DOHH2 (cell line): ENCODE measurements at regions not wholly inside any gene's neighbourhood (a gene's known extent, or its start where the extent isn't known, plus 50 kb on each side); places are given as distances from the start of the nearest gene placed in this dataset.
"Not testable (repeated sequence)": the region's sequence is repeated elsewhere in the genome, so short reads cannot be mapped to it uniquely, and the experiment has no call there.

Experiments used
- H3F3A ChIP-seq: fragments of 200-600 bp; sonication (generic), shearing (Covaris generic); 2 replicates; pipeline ENCODE4 v1.6.0; 2016; ENCODE audit warnings: antibody characterized with exemption, mild to moderate bottlenecking; ENCODE audit not compliant: control insufficient read depth, insufficient read depth
- H3K27ac ChIP-seq: fragments of 200-600 bp; sonication (generic); 2 replicates; pipeline ENCODE4 v1.5.1; 2014; ENCODE audit warnings: low read depth, mild to moderate bottlenecking, low read length, moderate library complexity
- H3K27me3 ChIP-seq: fragments of 200-600 bp; sonication (generic); 2 replicates; pipeline ENCODE4 v1.6.1; 2014; ENCODE audit warnings: mild to moderate bottlenecking, low read length, mixed read lengths; ENCODE audit not compliant: control insufficient read depth
- H3K36me3 ChIP-seq: fragments of 200-600 bp; sonication (generic); 2 replicates; pipeline ENCODE4 v1.6.1; 2014; ENCODE audit warnings: mild to moderate bottlenecking, low read length, moderate library complexity, mixed read lengths; ENCODE audit not compliant: control insufficient read depth
- H3K4me1 ChIP-seq: fragments of 200-600 bp; sonication (generic); 2 replicates; pipeline ENCODE4 v1.6.1; 2014; ENCODE audit warnings: mild to moderate bottlenecking, low read length, mixed read lengths; ENCODE audit not compliant: control insufficient read depth
- H3K4me2 ChIP-seq: fragments of 200-600 bp; sonication (generic); 2 replicates; pipeline ENCODE4 v1.6.0; 2014; ENCODE audit warnings: mild to moderate bottlenecking, low read length, moderate library complexity
- H3K4me3 ChIP-seq: fragments of 200-600 bp; sonication (generic); 2 replicates; pipeline ENCODE4 v1.5.1; 2014; ENCODE audit warnings: mild to moderate bottlenecking, low read length, mixed read lengths
- H3K79me2 ChIP-seq: fragments of 200-600 bp; sonication (generic); 2 replicates; pipeline ENCODE4 v1.6.1; 2014; ENCODE audit warnings: mild to moderate bottlenecking, low read length, mixed read lengths; ENCODE audit not compliant: control insufficient read depth
- H3K9me2 ChIP-seq: fragments of 200-600 bp; sonication (generic); replicated peaks from 2 replicates; pipeline ENCODE4 v1.6.1; 2014; ENCODE audit warnings: mild to moderate bottlenecking, low read length, mixed read lengths; ENCODE audit not compliant: control insufficient read depth
- H3K9me3 ChIP-seq: fragments of 200-600 bp; sonication (generic); 2 replicates; pipeline ENCODE4 v1.6.1; 2014; ENCODE audit warnings: antibody characterized with exemption, low read length, mixed read lengths; ENCODE audit not compliant: control insufficient read depth, insufficient read depth
- H4K20me1 ChIP-seq: fragments of 200-600 bp; sonication (generic); 2 replicates; pipeline ENCODE4 v1.6.0; 2014; ENCODE audit warnings: low read depth, mild to moderate bottlenecking, antibody characterized with exemption, low read length, moderate library complexity; ENCODE audit not compliant: control insufficient read depth, insufficient read depth
- CTCF ChIP-seq: fragments of 200-600 bp; sonication (generic); IDR thresholded peaks from one replicate; pipeline ENCODE4 v1.5.1; 2014; ENCODE audit warnings: antibody characterized with exemption, mild to moderate bottlenecking, low read depth, low read length; ENCODE audit not compliant: poor library complexity, severe bottlenecking
- EZH2phosphoT487 ChIP-seq: fragments of 200-600 bp; sonication (generic); IDR thresholded peaks from 2 replicates; pipeline ENCODE4 v1.6.1; 2017; ENCODE audit warnings: borderline replicate concordance, mild to moderate bottlenecking, antibody characterized with exemption, low read length, moderate library complexity, mixed read lengths

- Histone ChIP-seq H3K27me3 (no peaks in the 10 kb centered on the region), H3K4me2 (no peak overlapping the region), H3K27ac (no peak overlapping the region), H3K9me2 (no peaks in the 10 kb centered on the region), H3K4me3 (no peak overlapping the region), H4K20me1 (no peaks in the 10 kb centered on the region), H3K4me1 (no peaks in the 10 kb centered on the region), H3F3A (no peaks in the 10 kb centered on the region), H3K79me2 (no peaks in the 10 kb centered on the region), H3K36me3 (no peaks in the 10 kb centered on the region), H3K9me3 (no peaks in the 10 kb centered on the region)
- no peak for TF ChIP-seq EZH2phosphoT487
- no peak for TF ChIP-seq CTCF
Observed at GRCh38 chr20:22830138-22830537, 205.0 kb upstream of the SSTR4 start.

GRCh38 chr20:22830715-22831114 lies 204.4 kb upstream of the SSTR4 start:
- not testable (repeated sequence) for H3K79me2 ChIP-seq, H3K27ac ChIP-seq

GRCh38 chr20:22833851-22834250 lies 201.3 kb upstream of the SSTR4 start:
- Histone ChIP-seq H4K20me1 (no peaks in the 10 kb centered on the region), H3K9me2 (no peaks in the 10 kb centered on the region), H3K4me1 (no peaks in the 10 kb centered on the region), H3K4me3 (no peak overlapping the region), H3K27ac (no peak overlapping the region), H3K79me2 (no peaks in the 10 kb centered on the region), H3K27me3 (no peaks in the 10 kb centered on the region), H3F3A (no peaks in the 10 kb centered on the region), H3K4me2 (no peak overlapping the region), H3K9me3 (no peaks in the 10 kb centered on the region), H3K36me3 (no peaks in the 10 kb centered on the region)
- TF ChIP-seq EZH2phosphoT487 (no peak), CTCF (no peak)

More at GRCh38 chr20:22830715-22831114, 204.4 kb upstream of the SSTR4 start:
- H3K4me3 ChIP-seq, H3K36me3 ChIP-seq, H3K9me2 ChIP-seq, H3K4me1 ChIP-seq, H4K20me1 ChIP-seq, H3F3A ChIP-seq, H3K4me2 ChIP-seq, H3K9me3 ChIP-seq, H3K27me3 ChIP-seq: not testable (repeated sequence)

- no peaks in the 10 kb centered on the region for H4K20me1 ChIP-seq
- no peaks in the 10 kb centered on the region for H3K9me3 ChIP-seq
- H3K27me3 ChIP-seq, result no peaks in the 10 kb centered on the region
- H3K4me2 ChIP-seq, result no peak overlapping the region
- no peak overlapping the region for H3K27ac ChIP-seq
- no peaks in the 10 kb centered on the region for H3K4me1 ChIP-seq
- no peaks in the 10 kb centered on the region for H3K9me2 ChIP-seq
- TF ChIP-seq CTCF, result no peak
- no peak for TF ChIP-seq EZH2phosphoT487
- no peak overlapping the region for H3K4me3 ChIP-seq
- H3K79me2 ChIP-seq, result no peaks in the 10 kb centered on the region
- no peaks in the 10 kb centered on the region for H3F3A ChIP-seq
- H3K36me3 ChIP-seq, result no peaks in the 10 kb centered on the region
Observed at GRCh38 chr20:22834651-22835256, 200.4 kb upstream of the SSTR4 start.
